HL-60/S4 treated with phorbol 12-myristate 13-acetate at 8.2 ng/mL for 4 days and 3 days (cell line): ENCODE measurements at regions not wholly inside any gene's neighbourhood (a gene's known extent, or its start where the extent isn't known, plus 50 kb on each side); places are given as distances from the start of the nearest gene placed in this dataset.
"Not testable (repeated sequence)": the region's sequence is repeated elsewhere in the genome, so short reads cannot be mapped to it uniquely, and the experiment has no call there.

Source experiments
- in situ Hi-C: fragments of 300-500 bp; cut with MboI; formaldehyde crosslinking; loops from 2 replicates; pipeline ENCODE4 v1.15.0; 2022; ENCODE audit warnings: low sequenced_read_pairs

- in situ Hi-C loops = no loop called here
Observed at GRCh38 chr2:173711816-173712215, 253.4 kb downstream of the SP3 start.

- in situ Hi-C loops = no loop called here
Observed at GRCh38 chr2:173713904-173714555, 251.1 kb downstream of the SP3 start.

GRCh38 chr2:173715441-173715840 is 249.7 kb downstream of the SP3 start:
- in situ Hi-C loops = no loop called here

GRCh38 chr2:173716458-173717052 is 248.6 kb downstream of the SP3 start:
- in situ Hi-C loops = no loop called here

- in situ Hi-C loops = no loop called here
Observed at GRCh38 chr2:173719471-173719870, 245.7 kb downstream of the SP3 start.

- in situ Hi-C loops = no loop called here
Observed at GRCh38 chr2:173720306-173720705, 244.9 kb downstream of the SP3 start.

- in situ Hi-C loops = no loop called here
Observed at GRCh38 chr2:173734797-173735196, 230.4 kb downstream of the SP3 start.

- in situ Hi-C loops = not testable (repeated sequence)
Observed at GRCh38 chr2:173737954-173738575, 227.1 kb downstream of the SP3 start.

- in situ Hi-C loops = no loop called here
Observed at GRCh38 chr2:173739006-173739405, 226.2 kb downstream of the SP3 start.

- in situ Hi-C loops = no loop called here
Observed at GRCh38 chr2:173740639-173741038, 224.5 kb downstream of the SP3 start.

- in situ Hi-C loops = no loop called here
Observed at GRCh38 chr2:173741759-173742158, 223.4 kb downstream of the SP3 start.

GRCh38 chr2:173747035-173747434 is 218.1 kb downstream of the SP3 start:
- in situ Hi-C loops = no loop called here

- in situ Hi-C loops = no loop called here
Observed at GRCh38 chr2:173749315-173749714, 215.9 kb downstream of the SP3 start.

- in situ Hi-C loops = no loop called here
Observed at GRCh38 chr2:173750353-173750801, 214.8 kb downstream of the SP3 start.

GRCh38 chr2:173750831-173751230 is 214.3 kb downstream of the SP3 start:
- in situ Hi-C loops = no loop called here

GRCh38 chr2:173751245-173751975 is 213.8 kb downstream of the SP3 start:
- in situ Hi-C loops = no loop called here

GRCh38 chr2:173752152-173752551 is 213.0 kb downstream of the SP3 start:
- in situ Hi-C loops = no loop called here

GRCh38 chr2:173753441-173753840 is 211.7 kb downstream of the SP3 start:
- in situ Hi-C loops = no loop called here

GRCh38 chr2:173754165-173754564 is 211.0 kb downstream of the SP3 start:
- in situ Hi-C loops = no loop called here

GRCh38 chr2:173754837-173755236 is 210.3 kb downstream of the SP3 start:
- in situ Hi-C loops = no loop called here

- in situ Hi-C loops = no loop called here
Observed at GRCh38 chr2:173755798-173756197, 209.4 kb downstream of the SP3 start.

- in situ Hi-C loops = no loop called here
Observed at GRCh38 chr2:173759959-173760358, 205.2 kb downstream of the SP3 start.
